ENCODE measurements at regions not wholly inside any gene's neighbourhood (a gene's known extent, or its start where the extent isn't known, plus 50 kb on each side); places are given as distances from the start of the nearest gene placed in this dataset.
A peak's percentile ranks its signal among the peaks of the same experiment; 100 is the strongest.

DNA sequence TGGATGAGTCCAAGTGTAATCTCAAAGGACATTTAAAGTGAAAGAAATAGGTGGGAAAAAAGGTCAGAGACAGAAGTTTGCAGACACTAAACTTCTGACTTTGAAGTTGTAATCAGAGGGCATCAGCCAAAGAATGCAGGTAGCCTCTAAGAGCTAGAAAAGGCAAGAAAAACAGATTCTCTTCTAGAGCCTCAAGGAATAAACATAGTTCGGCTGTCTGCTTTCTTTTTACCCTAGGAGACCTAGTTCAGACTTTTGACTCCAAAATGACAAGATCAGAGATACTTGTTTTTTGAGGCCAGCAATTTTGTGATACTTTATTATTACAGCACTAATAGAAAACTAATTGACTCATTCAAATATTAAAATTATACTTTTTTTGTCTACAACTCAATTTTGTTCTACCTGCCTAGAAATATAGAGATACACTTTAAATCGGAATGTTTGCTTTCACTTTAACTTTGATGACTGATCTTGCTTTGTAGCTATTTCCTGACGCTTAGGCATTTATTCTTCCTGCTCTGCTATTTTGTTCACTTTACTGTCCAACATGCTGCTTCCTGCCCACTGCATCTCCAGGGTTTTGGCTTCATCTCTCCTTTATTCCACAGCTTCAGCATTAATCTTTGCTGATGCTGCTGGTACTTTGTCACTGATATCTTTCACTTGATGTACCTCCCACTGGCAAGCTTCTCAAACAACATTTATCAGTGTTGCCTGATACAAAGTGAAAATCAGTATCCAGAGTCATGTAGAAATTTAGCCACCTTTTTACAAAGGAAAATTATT lies 272.5 kb downstream of the DSEL start:
- peaks cover 0 to 3% (median 0%) of the 10 kb centered on the region in 4 donors for H3K4me1 ChIP-seq (ENCODE audit: control insufficient read depth in 4 of 4, insufficient read depth in 4 of 4, low read length in 3 of 4)
- no peaks in the 10 kb centered on the region for H3K27me3 ChIP-seq (ENCODE audit: control insufficient read depth in 4 of 4, insufficient read depth in 4 of 4, low read length in 3 of 4)
- H3K4me3 ChIP-seq (ENCODE audit: low read depth in 1 of 3, low read length in 3 of 3), result peak overlapping the region in 1 of 3 donors; percentile 15
- H3K9ac ChIP-seq (ENCODE audit: low read depth in 1 of 2, low read length in 2 of 2), result no peak overlapping the region
- H3K27ac ChIP-seq (ENCODE audit: low read depth in 1 of 2, low read length in 2 of 2), result no peak overlapping the region
- no peaks in the 10 kb centered on the region for H3K9me3 ChIP-seq (ENCODE audit: control insufficient read depth in 4 of 4, low read length in 3 of 4)
- DNase-seq (ENCODE audit: low spot score), result no peak
- TF ChIP-seq RXRA (IDR thresholded peaks at IDR 0.05) (no peak), TAF1 (conservative IDR thresholded peaks at IDR 0.05) (no peak)
- TF ChIP-seq, protein P1, sequence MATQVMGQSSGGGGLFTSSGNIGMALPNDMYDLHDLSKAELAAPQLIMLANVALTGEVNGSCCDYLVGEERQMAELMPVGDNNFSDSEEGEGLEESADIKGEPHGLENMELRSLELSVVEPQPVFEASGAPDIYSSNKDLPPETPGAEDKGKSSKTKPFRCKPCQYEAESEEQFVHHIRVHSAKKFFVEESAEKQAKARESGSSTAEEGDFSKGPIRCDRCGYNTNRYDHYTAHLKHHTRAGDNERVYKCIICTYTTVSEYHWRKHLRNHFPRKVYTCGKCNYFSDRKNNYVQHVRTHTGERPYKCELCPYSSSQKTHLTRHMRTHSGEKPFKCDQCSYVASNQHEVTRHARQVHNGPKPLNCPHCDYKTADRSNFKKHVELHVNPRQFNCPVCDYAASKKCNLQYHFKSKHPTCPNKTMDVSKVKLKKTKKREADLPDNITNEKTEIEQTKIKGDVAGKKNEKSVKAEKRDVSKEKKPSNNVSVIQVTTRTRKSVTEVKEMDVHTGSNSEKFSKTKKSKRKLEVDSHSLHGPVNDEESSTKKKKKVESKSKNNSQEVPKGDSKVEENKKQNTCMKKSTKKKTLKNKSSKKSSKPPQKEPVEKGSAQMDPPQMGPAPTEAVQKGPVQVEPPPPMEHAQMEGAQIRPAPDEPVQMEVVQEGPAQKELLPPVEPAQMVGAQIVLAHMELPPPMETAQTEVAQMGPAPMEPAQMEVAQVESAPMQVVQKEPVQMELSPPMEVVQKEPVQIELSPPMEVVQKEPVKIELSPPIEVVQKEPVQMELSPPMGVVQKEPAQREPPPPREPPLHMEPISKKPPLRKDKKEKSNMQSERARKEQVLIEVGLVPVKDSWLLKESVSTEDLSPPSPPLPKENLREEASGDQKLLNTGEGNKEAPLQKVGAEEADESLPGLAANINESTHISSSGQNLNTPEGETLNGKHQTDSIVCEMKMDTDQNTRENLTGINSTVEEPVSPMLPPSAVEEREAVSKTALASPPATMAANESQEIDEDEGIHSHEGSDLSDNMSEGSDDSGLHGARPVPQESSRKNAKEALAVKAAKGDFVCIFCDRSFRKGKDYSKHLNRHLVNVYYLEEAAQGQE (IDR thresholded peaks at IDR 0.05), result no peak
- WGBS, result 33% methylated on average over 3 of the region's 3 CpGs
- no peaks in the 10 kb centered on the region for H3K36me3 ChIP-seq (ENCODE audit: control insufficient read depth in 4 of 4, insufficient read depth in 3 of 4, low read depth in 1 of 4, low read length in 3 of 4)

DNA sequence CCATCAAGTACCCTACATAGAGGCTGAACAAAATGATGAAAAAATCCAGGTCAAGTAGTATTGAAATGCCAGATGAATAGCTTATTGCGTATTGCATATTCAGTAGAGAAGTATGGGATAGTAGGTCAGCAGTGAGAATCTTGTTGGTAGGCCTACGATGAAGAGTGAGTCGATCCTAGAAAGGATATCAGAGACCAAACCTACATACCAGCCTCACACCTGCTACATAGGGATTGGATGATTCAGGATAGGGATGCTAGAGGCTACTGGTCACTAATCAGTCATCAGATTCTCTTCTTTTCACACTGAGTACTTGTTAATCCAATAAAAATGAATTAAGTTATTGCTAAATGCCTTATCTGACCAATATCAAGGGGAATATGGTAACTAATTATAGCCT lies 274.5 kb downstream of the DSEL start:
- Histone ChIP-seq H3K36me3 (ENCODE audit: control insufficient read depth in 4 of 4, insufficient read depth in 3 of 4, low read depth in 1 of 4, low read length in 3 of 4) (no peaks in the 10 kb centered on the region), H3K4me1 (ENCODE audit: control insufficient read depth in 4 of 4, insufficient read depth in 4 of 4, low read length in 3 of 4) (peaks cover 0 to 3% (median 0%) of the 10 kb centered on the region in 4 donors), H3K27me3 (ENCODE audit: control insufficient read depth in 4 of 4, insufficient read depth in 4 of 4, low read length in 3 of 4) (no peaks in the 10 kb centered on the region), H3K9ac (ENCODE audit: low read depth in 1 of 2, low read length in 2 of 2) (no peak overlapping the region), H3K4me3 (ENCODE audit: low read depth in 1 of 3, low read length in 3 of 3) (no peak overlapping the region), H3K27ac (ENCODE audit: low read depth in 1 of 2, low read length in 2 of 2) (no peak overlapping the region), H3K9me3 (ENCODE audit: control insufficient read depth in 4 of 4, low read length in 3 of 4) (no peaks in the 10 kb centered on the region)
- TF ChIP-seq YY1 (IDR thresholded peaks at IDR 0.05), result no peak
- TF ChIP-seq, protein P2, sequence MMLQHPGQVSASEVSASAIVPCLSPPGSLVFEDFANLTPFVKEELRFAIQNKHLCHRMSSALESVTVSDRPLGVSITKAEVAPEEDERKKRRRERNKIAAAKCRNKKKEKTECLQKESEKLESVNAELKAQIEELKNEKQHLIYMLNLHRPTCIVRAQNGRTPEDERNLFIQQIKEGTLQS (IDR thresholded peaks at IDR 0.05), result no peak
- TF ChIP-seq, protein P1 (IDR thresholded peaks at IDR 0.05), result no peak
- TF ChIP-seq HNF4G (IDR thresholded peaks at IDR 0.05), result no peak
- TF ChIP-seq TAF1 (conservative IDR thresholded peaks at IDR 0.05), result no peak
- no peak for TF ChIP-seq HNF4A (conservative IDR thresholded peaks at IDR 0.05)
- no peak for TF ChIP-seq GABPA (IDR thresholded peaks at IDR 0.05 in 1 of 2, conservative IDR thresholded peaks at IDR 0.05 in 1 of 2)
- no peak for DNase-seq (ENCODE audit: low spot score)
- WGBS, result 90% methylated on average over 3 of the region's 3 CpGs

DNA sequence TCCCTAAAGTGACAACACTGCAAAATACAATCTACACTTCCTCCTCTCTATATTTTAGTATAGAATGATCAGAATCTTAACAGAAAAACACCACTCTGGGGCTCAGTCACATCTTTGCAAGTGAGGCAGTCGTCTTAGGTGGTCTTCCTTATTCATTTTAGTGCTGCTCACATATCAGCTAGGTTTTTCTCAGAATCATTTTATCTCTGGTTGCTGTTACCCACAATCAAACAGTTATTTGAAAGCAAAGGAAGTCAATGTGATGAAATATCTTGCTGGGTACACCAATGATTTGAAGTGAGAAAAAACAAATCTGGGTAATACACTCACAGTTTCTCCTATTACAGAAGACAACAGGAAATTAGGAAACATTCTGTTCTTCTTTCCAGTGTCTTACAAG lies 275.2 kb downstream of the DSEL start:
- peaks cover 0 to 3% (median 0%) of the 10 kb centered on the region in 4 donors for H3K4me1 ChIP-seq (ENCODE audit: control insufficient read depth in 4 of 4, insufficient read depth in 4 of 4, low read length in 3 of 4)
- 53% methylated on average over 1 of the region's 1 CpG for WGBS
- no peak overlapping the region for H3K9ac ChIP-seq (ENCODE audit: low read depth in 1 of 2, low read length in 2 of 2)
- no peak for DNase-seq (ENCODE audit: low spot score)
- H3K9me3 ChIP-seq (ENCODE audit: control insufficient read depth in 4 of 4, low read length in 3 of 4), result no peaks in the 10 kb centered on the region
- H3K36me3 ChIP-seq (ENCODE audit: control insufficient read depth in 4 of 4, insufficient read depth in 3 of 4, low read depth in 1 of 4, low read length in 3 of 4), result no peaks in the 10 kb centered on the region
- H3K27ac ChIP-seq (ENCODE audit: low read depth in 1 of 2, low read length in 2 of 2), result no peak overlapping the region
- H3K27me3 ChIP-seq (ENCODE audit: control insufficient read depth in 4 of 4, insufficient read depth in 4 of 4, low read length in 3 of 4), result no peaks in the 10 kb centered on the region
- no peak overlapping the region for H3K4me3 ChIP-seq (ENCODE audit: low read depth in 1 of 3, low read length in 3 of 3)
- TF ChIP-seq JUND (IDR thresholded peaks at IDR 0.05) (no peak), EGR1 (IDR thresholded peaks at IDR 0.05; ENCODE audit: low read depth in 2 of 2) (no peak), FOXA2 (IDR thresholded peaks at IDR 0.05) (no peak), HNF4A (conservative IDR thresholded peaks at IDR 0.05) (no peak)
- TF ChIP-seq, protein P3, sequence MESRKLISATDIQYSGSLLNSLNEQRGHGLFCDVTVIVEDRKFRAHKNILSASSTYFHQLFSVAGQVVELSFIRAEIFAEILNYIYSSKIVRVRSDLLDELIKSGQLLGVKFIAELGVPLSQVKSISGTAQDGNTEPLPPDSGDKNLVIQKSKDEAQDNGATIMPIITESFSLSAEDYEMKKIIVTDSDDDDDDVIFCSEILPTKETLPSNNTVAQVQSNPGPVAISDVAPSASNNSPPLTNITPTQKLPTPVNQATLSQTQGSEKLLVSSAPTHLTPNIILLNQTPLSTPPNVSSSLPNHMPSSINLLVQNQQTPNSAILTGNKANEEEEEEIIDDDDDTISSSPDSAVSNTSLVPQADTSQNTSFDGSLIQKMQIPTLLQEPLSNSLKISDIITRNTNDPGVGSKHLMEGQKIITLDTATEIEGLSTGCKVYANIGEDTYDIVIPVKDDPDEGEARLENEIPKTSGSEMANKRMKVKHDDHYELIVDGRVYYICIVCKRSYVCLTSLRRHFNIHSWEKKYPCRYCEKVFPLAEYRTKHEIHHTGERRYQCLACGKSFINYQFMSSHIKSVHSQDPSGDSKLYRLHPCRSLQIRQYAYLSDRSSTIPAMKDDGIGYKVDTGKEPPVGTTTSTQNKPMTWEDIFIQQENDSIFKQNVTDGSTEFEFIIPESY (IDR thresholded peaks at IDR 0.05), result no peak
- TF ChIP-seq, protein P1 (IDR thresholded peaks at IDR 0.05), result no peak

All from liver (tissue), 7 donors.